Activated naive CD4-positive, alpha-beta T cell (primary cell): ENCODE measurements at regions not wholly inside any gene's neighbourhood (a gene's known extent, or its start where the extent isn't known, plus 50 kb on each side); places are given as distances from the start of the nearest gene placed in this dataset.

Source experiments
- DNase-seq, 4 experiments: peaks; one replicate each; lab custom pipeline; 2025; lab: John Stamatoyannopoulos, UW

DNA sequence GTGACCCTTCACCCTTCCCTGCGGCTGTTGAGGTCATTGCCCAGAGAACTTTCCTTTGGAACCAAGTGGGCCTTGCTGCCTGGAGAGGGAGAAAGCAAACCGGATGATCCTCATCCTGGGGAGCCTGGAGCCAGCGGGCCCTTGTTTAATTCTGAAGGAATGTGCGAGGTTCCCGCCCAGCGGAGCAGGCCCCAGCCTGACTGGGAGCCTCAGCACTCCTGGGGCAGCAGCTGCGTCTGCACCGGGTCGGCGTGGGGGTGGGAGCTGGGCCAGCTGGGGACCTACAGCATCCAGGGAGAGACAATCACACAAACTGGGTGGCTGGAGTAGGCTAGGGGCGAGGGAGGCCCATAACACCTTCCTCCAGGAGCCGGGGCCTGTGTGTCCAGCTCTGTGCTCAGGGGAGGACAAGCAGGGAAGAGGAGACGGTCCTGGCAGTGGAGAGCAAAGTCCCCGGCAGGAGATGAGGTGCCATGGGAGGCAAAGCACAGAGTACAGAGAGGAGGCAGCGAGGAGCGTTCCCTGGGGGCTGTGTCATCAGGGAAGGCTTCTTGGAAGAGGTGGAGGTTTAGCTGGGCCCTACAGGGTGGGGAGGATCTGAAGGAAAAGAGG lies 61.9 kb upstream of the HAAO start:
- no peak for DNase-seq

DNA sequence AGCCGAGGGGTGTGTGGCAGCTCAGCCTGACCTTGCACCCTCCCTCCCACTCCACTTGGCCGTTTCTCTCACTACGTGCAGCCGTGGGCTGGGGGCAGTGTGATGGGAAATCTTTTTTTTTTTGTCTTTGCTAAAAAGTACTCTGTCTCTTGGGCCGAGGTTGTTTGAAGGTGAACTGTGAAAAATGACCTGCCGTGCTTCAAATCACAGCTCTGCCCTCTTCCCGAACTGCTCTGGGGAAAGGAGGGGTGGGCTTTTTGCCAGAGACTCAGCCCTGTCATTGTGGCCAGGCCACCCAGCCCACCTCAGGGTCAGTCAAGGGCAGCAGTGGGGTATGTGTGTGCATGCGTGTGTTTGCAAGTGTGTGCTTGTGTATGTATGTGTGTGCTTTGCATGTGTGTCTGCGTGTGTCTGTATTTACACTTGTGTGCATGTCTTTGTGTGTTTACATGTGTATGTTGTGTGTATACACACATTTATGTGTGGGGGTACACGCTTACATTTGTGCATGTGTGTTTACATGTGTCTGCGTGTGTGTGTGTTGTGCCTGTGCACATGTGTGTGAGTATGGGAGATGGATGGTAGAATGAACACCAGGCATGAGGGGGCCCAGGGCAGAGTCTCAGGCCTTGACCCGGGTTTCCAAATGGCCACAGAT lies 61.3 kb upstream of the HAAO start:
- DNase-seq = no peak

GRCh38 chr2:42852798-42853197 lies 60.4 kb upstream of the HAAO start:
- no peak for DNase-seq

- no peak for DNase-seq
Measured at GRCh38 chr2:42851740-42852250, 59.4 kb upstream of the HAAO start.

GRCh38 chr2:42851186-42851585 lies 58.8 kb upstream of the HAAO start:
- DNase-seq = no peak

GRCh38 chr2:42850016-42850805 lies 57.8 kb upstream of the HAAO start:
- DNase-seq = no peak

DNA sequence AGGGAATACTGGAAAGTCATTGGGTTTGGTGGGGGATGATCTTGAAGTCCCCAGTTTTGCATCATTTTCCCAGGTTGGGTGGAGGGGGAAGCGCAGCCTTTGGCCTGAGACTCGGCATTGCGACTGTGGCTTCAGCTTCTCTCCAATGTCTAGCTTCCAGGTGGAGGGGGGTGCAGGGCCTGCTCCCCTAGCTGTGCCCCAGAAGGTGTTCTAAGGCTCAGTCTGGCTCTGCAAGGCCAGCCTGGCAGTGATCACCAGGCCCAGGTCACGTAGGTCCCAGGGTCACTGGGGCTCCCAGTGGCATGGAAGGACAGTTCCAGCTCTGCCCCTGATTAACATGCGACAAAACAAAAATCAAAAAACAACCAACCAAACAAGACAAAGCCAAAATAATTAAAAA lies 56.9 kb upstream of the HAAO start:
- DNase-seq = no peak

- DNase-seq = no peak
Measured at GRCh38 chr2:42848726-42849290, 56.4 kb upstream of the HAAO start.

DNA sequence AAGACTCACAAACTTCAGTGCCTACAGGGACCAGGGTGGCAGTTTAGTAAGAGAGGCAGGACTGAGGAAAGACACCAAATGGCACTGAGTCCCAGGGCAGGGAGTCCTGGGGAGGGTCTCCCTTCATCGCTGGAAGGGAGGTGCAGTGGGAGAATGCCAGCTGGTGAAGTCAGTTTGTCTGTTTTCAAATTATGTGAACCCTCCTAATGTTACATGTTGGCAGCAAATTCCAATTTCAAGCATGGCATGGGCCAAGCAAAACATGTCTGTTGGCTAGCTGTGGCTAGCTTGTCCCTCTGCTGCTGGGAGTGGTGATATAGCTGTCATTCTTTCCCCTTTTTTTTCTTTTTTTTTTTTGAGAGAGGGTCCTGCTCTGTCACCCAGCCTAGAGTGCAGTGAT lies 55.9 kb upstream of the HAAO start:
- no peak for DNase-seq

- no peak for DNase-seq
Measured at GRCh38 chr2:42847596-42848151, 55.3 kb upstream of the HAAO start.

- no peak for DNase-seq
Measured at GRCh38 chr2:42846932-42847595, 54.7 kb upstream of the HAAO start.

GRCh38 chr2:42846026-42846425 lies 53.6 kb upstream of the HAAO start:
- DNase-seq = no peak

- no peak for DNase-seq
Measured at GRCh38 chr2:42844901-42845821, 52.8 kb upstream of the HAAO start.

DNA sequence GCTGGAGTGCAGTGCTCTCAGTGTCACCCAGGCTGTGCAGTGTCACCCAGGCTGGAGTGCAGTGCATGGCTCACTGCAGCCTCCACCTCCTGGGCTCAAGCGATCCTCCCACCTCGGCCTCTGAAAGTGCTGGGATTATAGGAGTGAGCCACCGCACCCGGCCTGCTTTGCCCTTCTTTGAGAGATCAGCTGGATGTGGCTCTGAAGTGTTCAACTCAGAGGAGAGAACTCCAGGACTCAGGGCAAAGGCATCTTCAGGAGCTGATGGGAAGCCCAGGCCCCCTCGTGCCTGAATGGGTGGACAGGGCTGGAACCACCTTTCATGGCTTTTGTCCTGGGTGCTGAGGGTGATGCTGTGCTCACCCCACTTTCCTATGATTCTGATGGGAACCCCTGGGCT lies 52.0 kb upstream of the HAAO start:
- no peak for DNase-seq

DNA sequence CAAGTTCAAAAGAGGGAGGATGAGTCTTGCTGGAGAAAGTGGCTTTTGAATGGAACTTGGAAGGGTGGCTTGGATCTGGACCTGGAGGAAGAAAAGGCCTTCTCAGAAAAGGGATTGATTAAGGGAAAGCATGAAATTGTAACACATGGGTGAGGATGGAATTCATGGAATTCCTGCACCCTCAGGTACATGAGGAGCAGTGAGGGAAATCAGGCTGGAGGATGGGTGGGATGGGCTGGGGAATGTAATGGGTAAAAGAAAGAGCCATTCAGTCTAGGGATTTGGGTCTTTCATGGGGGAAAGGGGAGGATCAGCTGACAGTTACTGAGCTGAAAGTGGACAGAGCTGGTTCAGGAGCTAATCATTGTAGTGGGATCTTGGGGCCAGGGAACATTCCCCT lies 51.2 kb upstream of the HAAO start:
- no peak for DNase-seq

GRCh38 chr2:42843131-42843530 lies 50.7 kb upstream of the HAAO start:
- DNase-seq = no peak

GRCh38 chr2:42842466-42842865 lies 50.1 kb upstream of the HAAO start:
- no peak for DNase-seq
